Neuronal stem cell (in vitro differentiated cells): ENCODE measurements at regions not wholly inside any gene's neighbourhood (a gene's known extent, or its start where the extent isn't known, plus 50 kb on each side); places are given as distances from the start of the nearest gene placed in this dataset.

Experiments used
- DNase-seq: peaks from one replicate; pipeline ENCODE4 v3.0.0-alpha.2; 2013; ENCODE audit warnings: low spot score
- H2AFZ ChIP-seq: one replicate; pipeline ENCODE4 v1.6.1; 2013; ENCODE audit warnings: mild to moderate bottlenecking, low read length, inconsistent platforms
- H2AK5ac ChIP-seq: 2 replicates; pipeline ENCODE4 v1.6.1; 2013; ENCODE audit warnings: low read depth, mild to moderate bottlenecking, inconsistent platforms, low read length, moderate library complexity, mixed read lengths
- H2BK120ac ChIP-seq: 2 replicates; pipeline ENCODE4 v1.6.1; 2013; ENCODE audit warnings: low read depth, mild to moderate bottlenecking, inconsistent platforms, low read length, moderate library complexity, mixed read lengths
- H2BK12ac ChIP-seq: one replicate; pipeline ENCODE4 v1.6.1; 2013; ENCODE audit warnings: low read length, inconsistent platforms
- H2BK15ac ChIP-seq: 2 replicates; pipeline ENCODE4 v1.6.1; 2013; ENCODE audit warnings: mild to moderate bottlenecking, low read length, inconsistent platforms, mixed read lengths
- H2BK5ac ChIP-seq: one replicate; pipeline ENCODE4 v1.6.1; 2013; ENCODE audit warnings: inconsistent platforms, mild to moderate bottlenecking, low read length, moderate library complexity
- H3K14ac ChIP-seq: one replicate; pipeline ENCODE4 v1.6.1; 2013; ENCODE audit warnings: low read length, inconsistent platforms
- H3K18ac ChIP-seq: 2 replicates; pipeline ENCODE4 v1.6.1; 2013; ENCODE audit warnings: low read length, inconsistent platforms
- H3K23ac ChIP-seq: 2 replicates; pipeline ENCODE4 v1.6.1; 2013; ENCODE audit warnings: low read depth, mild to moderate bottlenecking, mixed read lengths, low read length, inconsistent platforms; ENCODE audit not compliant: poor library complexity
- H3K27ac ChIP-seq: replicated peaks from 3 replicates; pipeline ENCODE4 v1.5.1; 2013; ENCODE audit warnings: low read length, inconsistent platforms
- H3K27me3 ChIP-seq, 3 experiments: 2 replicates each; pipeline ENCODE4 v1.6.1; 2013; ENCODE audit warnings: low read length in 3 of 3, mild to moderate bottlenecking in 2 of 3, inconsistent platforms in 1 of 3, low read depth in 1 of 3, mixed read lengths in 1 of 3, moderate library complexity in 1 of 3; ENCODE audit not compliant: control insufficient read depth in 3 of 3, insufficient read depth in 3 of 3
- H3K36me3 ChIP-seq, 2 donors: replicated peaks in 1 of 2; 2 replicates each; pipeline ENCODE4 v1.6.1; 2013; ENCODE audit warnings: low read length in 2 of 2; ENCODE audit not compliant: control insufficient read depth in 2 of 2, insufficient read depth in 2 of 2
- H3K4ac ChIP-seq: 2 replicates; pipeline ENCODE4 v1.6.1; 2013; ENCODE audit warnings: inconsistent platforms, mild to moderate bottlenecking, low read length, moderate library complexity
- H3K4me1 ChIP-seq, 2 donors: 1 replicate in 1 of 2; 2 replicates in 1 of 2; pipeline ENCODE4 v1.6.1; 2013; ENCODE audit warnings: low read length in 2 of 2, low read depth in 1 of 2; ENCODE audit not compliant: control insufficient read depth in 2 of 2, insufficient read depth in 1 of 2
- H3K4me2 ChIP-seq: one replicate; pipeline ENCODE4 v1.6.1; 2013; ENCODE audit warnings: mild to moderate bottlenecking, low read length, inconsistent platforms; ENCODE audit not compliant: insufficient read depth, poor library complexity, severe bottlenecking
- H3K4me3 ChIP-seq, 2 donors: 2 replicates each; pipeline ENCODE4 v1.5.1; 2013; ENCODE audit warnings: low read length in 2 of 2, mild to moderate bottlenecking in 2 of 2, inconsistent platforms in 1 of 2, moderate library complexity in 1 of 2
- H3K79me1 ChIP-seq: one replicate; pipeline ENCODE4 v1.6.1; 2013; ENCODE audit warnings: low read depth, mild to moderate bottlenecking, inconsistent platforms, low read length, moderate library complexity
- H3K9ac ChIP-seq: one replicate; pipeline ENCODE4 v1.6.1; 2013; ENCODE audit warnings: mild to moderate bottlenecking, low read depth, low read length, inconsistent platforms; ENCODE audit not compliant: poor library complexity
- H3K9me3 ChIP-seq, 2 donors: replicated peaks in 1 of 2; 2 replicates each; pipeline versions ENCODE3 to v1.6.1; 2013; ENCODE audit warnings: low read length in 2 of 2, mild to moderate bottlenecking in 2 of 2, inconsistent platforms in 1 of 2, low read depth in 1 of 2, mixed read lengths in 1 of 2, moderate library complexity in 1 of 2; ENCODE audit not compliant: control insufficient read depth in 2 of 2, insufficient read depth in 1 of 2
- H4K8ac ChIP-seq: one replicate; pipeline ENCODE4 v1.6.1; 2013; ENCODE audit warnings: low read depth, mild to moderate bottlenecking, inconsistent platforms, low read length, moderate library complexity
- H4K91ac ChIP-seq: one replicate; pipeline ENCODE4 v1.6.1; 2013; ENCODE audit warnings: low read length, low read depth, mild to moderate bottlenecking, inconsistent platforms; ENCODE audit not compliant: poor library complexity
- WGBS, 2 donors: extraction: QIAGEN DNeasy Blood & Tissue Kit; methylation state at CpG; one replicate each; pipeline ENCODE4 v1.1.7; 2013; ENCODE audit warnings: missing lambda C conversion rate in 2 of 2, mixed read lengths in 1 of 2; ENCODE audit not compliant: insufficient read length in 2 of 2, insufficient replicate concordance in 1 of 2; ENCODE audit errors: extremely low coverage in 2 of 2; 5-methylcytosine and 5-hydroxymethylcytosine counted together

GRCh38 chr5:124557761-124558160 is 188.7 kb downstream of the ZNF608 start:
- H4K8ac ChIP-seq: no peak overlapping the region
- H3K23ac ChIP-seq: no peak overlapping the region
- H2BK5ac ChIP-seq: no peak overlapping the region
- H3K79me1 ChIP-seq: no peaks in the 10 kb centered on the region
- H3K4ac ChIP-seq: no peak overlapping the region
- H3K27me3 ChIP-seq: no peaks in the 10 kb centered on the region
- H3K9ac ChIP-seq: no peak overlapping the region
- H3K18ac ChIP-seq: no peak overlapping the region
- peaks cover 0 to 6% of the 10 kb centered on the region in 2 donors for H3K9me3 ChIP-seq
- H3K4me2 ChIP-seq: no peak overlapping the region
- no peak overlapping the region for H3K4me3 ChIP-seq
- no peak overlapping the region for H2AFZ ChIP-seq
- H4K91ac ChIP-seq: no peak overlapping the region
- H2BK15ac ChIP-seq: no peak overlapping the region
- H3K27ac ChIP-seq: no peak overlapping the region
- H3K4me1 ChIP-seq: peaks cover 2 to 6% of the 10 kb centered on the region in 2 donors
- no peak overlapping the region for H2BK120ac ChIP-seq
- H2BK12ac ChIP-seq: no peak overlapping the region
- H2AK5ac ChIP-seq: no peak overlapping the region
- no peak for DNase-seq
- H3K36me3 ChIP-seq: no peaks in the 10 kb centered on the region
- WGBS, 2 donors: no CpG with 5 or more reads among the region's 8 CpGs
- H3K14ac ChIP-seq: no peak overlapping the region

- Histone ChIP-seq H4K91ac (no peak overlapping the region), H3K4me2 (no peak overlapping the region), H2BK120ac (no peak overlapping the region), H3K14ac (no peak overlapping the region), H2BK15ac (no peak overlapping the region), H3K27me3 (no peaks in the 10 kb centered on the region), H2AK5ac (no peak overlapping the region), H4K8ac (no peak overlapping the region), H3K23ac (no peak overlapping the region), H3K4me3 (no peak overlapping the region), H2BK12ac (no peak overlapping the region), H3K27ac (no peak overlapping the region), H2AFZ (peak overlapping the region; percentile 56), H3K18ac (no peak overlapping the region), H3K9me3 (peaks cover 0 to 6% of the 10 kb centered on the region in 2 donors), H3K79me1 (no peaks in the 10 kb centered on the region), H2BK5ac (no peak overlapping the region), H3K4me1 (peaks cover 2 to 8% of the 10 kb centered on the region in 2 donors), H3K4ac (no peak overlapping the region), H3K9ac (no peak overlapping the region), H3K36me3 (no peaks in the 10 kb centered on the region)
- no peak for DNase-seq
- WGBS, 2 donors: no CpG with 5 or more reads among the region's 2 CpGs
These were observed 191.5 kb downstream of the ZNF608 start for GRCh38 chr5:124554746-124555578.

GRCh38 chr5:124553911-124554310 is 192.5 kb downstream of the ZNF608 start:
- no peak overlapping the region for H2BK120ac ChIP-seq
- H2BK5ac ChIP-seq: no peak overlapping the region
- no peak overlapping the region for H3K4me2 ChIP-seq
- no peak overlapping the region for H3K14ac ChIP-seq
- H3K27me3 ChIP-seq: no peaks in the 10 kb centered on the region
- no peak overlapping the region for H3K27ac ChIP-seq
- DNase-seq: no peak
- no peak overlapping the region for H3K4ac ChIP-seq
- H2AFZ ChIP-seq: no peak overlapping the region
- H4K8ac ChIP-seq: no peak overlapping the region
- H2BK12ac ChIP-seq: no peak overlapping the region
- peaks cover 0 to 6% of the 10 kb centered on the region in 2 donors for H3K9me3 ChIP-seq
- H2BK15ac ChIP-seq: no peak overlapping the region
- H3K9ac ChIP-seq: no peak overlapping the region
- no peak overlapping the region for H4K91ac ChIP-seq
- H3K4me1 ChIP-seq: peaks cover 2 to 8% of the 10 kb centered on the region in 2 donors
- H3K23ac ChIP-seq: no peak overlapping the region
- H2AK5ac ChIP-seq: no peak overlapping the region
- no peak overlapping the region for H3K4me3 ChIP-seq
- H3K36me3 ChIP-seq: no peaks in the 10 kb centered on the region
- H3K18ac ChIP-seq: no peak overlapping the region
- WGBS, 2 donors: no CpG with 5 or more reads among the region's 2 CpGs
- no peaks in the 10 kb centered on the region for H3K79me1 ChIP-seq

- no peaks in the 10 kb centered on the region for H3K36me3 ChIP-seq
- no peak overlapping the region for H2BK5ac ChIP-seq
- H3K18ac ChIP-seq: no peak overlapping the region
- no peak overlapping the region for H2AK5ac ChIP-seq
- no peak overlapping the region for H3K4me2 ChIP-seq
- H2BK12ac ChIP-seq: no peak overlapping the region
- H3K4me3 ChIP-seq: no peak overlapping the region
- no peak overlapping the region for H2BK120ac ChIP-seq
- no peak for DNase-seq
- no peak overlapping the region for H2BK15ac ChIP-seq
- no peaks in the 10 kb centered on the region for H3K9me3 ChIP-seq
- no peak overlapping the region for H3K4ac ChIP-seq
- H4K8ac ChIP-seq: no peak overlapping the region
- no peak overlapping the region for H3K9ac ChIP-seq
- no CpG with 5 or more reads among the region's 4 CpGs for WGBS, 2 donors
- no peak overlapping the region for H3K23ac ChIP-seq
- no peak overlapping the region for H2AFZ ChIP-seq
- peaks cover 2 to 8% of the 10 kb centered on the region in 2 donors for H3K4me1 ChIP-seq
- no peaks in the 10 kb centered on the region for H3K79me1 ChIP-seq
- no peak overlapping the region for H4K91ac ChIP-seq
- H3K27me3 ChIP-seq: no peaks in the 10 kb centered on the region
- H3K27ac ChIP-seq: no peak overlapping the region
- H3K14ac ChIP-seq: no peak overlapping the region
These were observed 193.9 kb downstream of the ZNF608 start for GRCh38 chr5:124552526-124552925.
